GM21360 (cell line): ENCODE measurements at regions not wholly inside any gene's neighbourhood (a gene's known extent, or its start where the extent isn't known, plus 50 kb on each side); places are given as distances from the start of the nearest gene placed in this dataset.
"Not testable (repeated sequence)": the region's sequence is repeated elsewhere in the genome, so short reads cannot be mapped to it uniquely, and the experiment has no call there.

Experiments
- ATAC-seq: cut with Tn5 transposase; IDR thresholded peaks from one replicate; pipeline ENCODE4 v1.9.1; 2021; ENCODE audit warnings: mild to moderate bottlenecking, moderate library complexity; ENCODE audit not compliant: unreplicated experiment

GRCh38 chr5:94027145-94027544 lies 285.7 kb upstream of the POU5F2 start:
- no peak for ATAC-seq

- ATAC-seq, result no peak
These were observed 284.5 kb upstream of the POU5F2 start for GRCh38 chr5:94025788-94026473.

DNA sequence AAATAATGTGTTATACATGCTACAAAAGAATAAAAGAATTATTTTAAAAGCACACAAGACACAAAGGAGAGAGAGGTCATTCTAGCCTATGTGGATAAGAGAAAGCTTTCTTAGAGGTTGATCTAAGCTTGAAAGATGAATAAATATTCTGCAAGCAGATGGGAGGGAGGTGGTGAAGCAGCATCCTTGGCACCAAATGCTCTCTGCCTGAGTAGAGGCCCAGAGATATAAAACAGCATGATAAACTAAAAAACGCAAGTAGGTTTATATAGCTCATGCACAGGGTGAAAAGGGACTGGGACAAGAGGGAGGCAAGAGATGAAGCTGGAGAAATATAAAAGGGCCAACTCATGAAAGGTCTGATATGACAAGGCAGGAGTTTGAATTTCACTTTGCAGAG lies 283.2 kb upstream of the POU5F2 start:
- ATAC-seq, result no peak

- ATAC-seq, result no peak
These were observed 282.7 kb upstream of the POU5F2 start for GRCh38 chr5:94024101-94024500.

- no peak for ATAC-seq
These were observed 279.8 kb upstream of the POU5F2 start for GRCh38 chr5:94021246-94021645.

DNA sequence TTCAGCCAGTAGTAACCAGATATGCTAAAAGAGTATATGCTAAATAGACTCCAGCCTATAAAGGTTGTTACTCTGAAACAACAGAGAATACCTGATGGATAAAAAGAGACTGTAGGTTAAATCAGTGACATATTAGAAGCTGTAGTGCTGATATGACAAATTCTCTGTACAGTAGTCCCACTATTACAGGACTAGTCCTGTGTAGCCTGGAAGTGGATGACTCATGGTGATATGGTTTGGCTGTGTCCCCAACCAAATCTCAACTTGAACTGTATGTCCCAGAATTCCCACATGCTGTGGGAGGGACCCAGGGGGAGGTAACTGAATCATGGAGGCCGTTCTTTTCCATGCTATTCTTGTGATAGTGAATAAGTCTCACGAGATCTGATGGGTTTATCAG lies 276.2 kb upstream of the POU5F2 start:
- no peak for ATAC-seq

GRCh38 chr5:94010814-94011213 lies 269.4 kb upstream of the POU5F2 start:
- no peak for ATAC-seq

DNA sequence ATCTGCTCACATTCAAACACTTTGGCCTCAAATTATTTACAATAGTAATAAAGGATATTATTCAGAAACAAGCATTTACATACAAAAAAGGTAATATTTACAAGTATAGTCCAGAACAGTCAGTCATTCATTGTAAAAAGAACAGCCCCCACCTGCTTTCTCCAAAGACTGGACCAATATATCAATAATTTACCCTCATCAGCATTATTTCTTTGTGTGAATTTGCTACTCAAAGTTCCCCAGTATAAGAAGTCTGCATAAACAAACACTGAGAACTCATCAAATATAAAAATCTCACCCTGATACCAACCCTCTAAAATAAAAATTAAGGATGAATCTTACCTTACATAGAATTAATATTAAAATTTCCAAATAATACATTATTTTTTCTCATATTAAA lies 267.8 kb upstream of the POU5F2 start:
- ATAC-seq, result no peak

DNA sequence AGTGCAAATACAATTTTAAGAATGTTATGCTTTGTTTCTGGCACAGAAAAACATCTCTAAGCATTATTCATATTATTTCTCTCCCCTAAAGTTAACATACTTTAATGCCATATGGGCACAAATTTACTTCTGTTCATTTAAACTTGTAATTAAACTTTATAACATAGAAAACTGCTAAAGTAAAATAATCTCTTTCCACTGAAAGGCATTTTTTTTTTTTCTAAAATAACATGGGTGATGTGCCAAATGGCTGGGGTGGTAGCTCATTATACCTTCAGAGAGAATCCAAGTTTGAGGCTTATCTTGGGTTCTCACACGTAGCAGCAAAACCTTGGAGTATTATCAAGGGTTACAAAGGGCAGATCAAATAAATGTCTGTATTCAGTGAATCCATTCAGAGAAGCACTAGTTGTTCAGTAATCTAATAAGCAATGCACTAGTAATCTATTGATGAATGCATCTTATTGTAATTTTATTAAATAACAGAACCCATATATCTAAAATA lies 257.6 kb upstream of the POU5F2 start:
- no peak for ATAC-seq

DNA sequence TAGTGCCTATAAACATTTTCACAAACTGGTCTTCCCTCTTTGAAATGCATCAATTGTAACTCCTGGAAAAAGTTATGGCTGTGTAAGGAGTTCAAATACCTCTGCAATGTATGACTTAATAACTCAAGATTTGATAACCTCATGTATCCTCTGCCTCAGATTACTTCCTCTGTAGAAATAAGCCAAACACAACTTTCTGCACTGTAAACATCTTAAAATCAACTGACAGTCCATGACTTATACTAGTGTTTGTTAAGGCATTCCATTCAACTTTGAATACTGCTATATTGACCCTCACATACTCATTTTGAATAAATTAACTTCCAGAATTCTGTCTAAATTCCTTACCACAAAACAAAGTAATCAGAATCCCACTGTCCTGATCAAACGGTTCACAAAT lies 256.2 kb upstream of the POU5F2 start:
- ATAC-seq, result no peak

- ATAC-seq, result peak; percentile 73
These were observed 253.8 kb upstream of the POU5F2 start for GRCh38 chr5:93995126-93995621.

DNA sequence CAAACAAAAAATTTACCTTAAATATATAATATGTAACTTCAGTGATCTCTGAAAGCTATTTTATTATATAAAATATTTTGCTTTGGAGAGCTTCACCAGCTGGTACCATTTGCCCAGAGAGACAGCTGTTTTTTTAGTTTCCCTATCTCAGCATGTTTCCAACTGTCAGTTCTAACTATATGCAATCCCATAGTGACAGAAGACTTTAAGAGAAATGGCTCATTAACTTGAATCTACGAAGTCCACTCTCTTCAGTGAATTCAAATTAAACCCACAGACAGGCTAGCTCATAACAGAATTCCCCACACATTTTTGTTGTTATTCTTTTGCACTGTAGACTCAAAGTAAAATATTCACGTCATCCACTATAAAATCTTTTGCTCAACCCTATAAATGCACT lies 251.8 kb upstream of the POU5F2 start:
- ATAC-seq, result no peak

GRCh38 chr5:93990504-93991070 lies 249.2 kb upstream of the POU5F2 start:
- ATAC-seq, result no peak

DNA sequence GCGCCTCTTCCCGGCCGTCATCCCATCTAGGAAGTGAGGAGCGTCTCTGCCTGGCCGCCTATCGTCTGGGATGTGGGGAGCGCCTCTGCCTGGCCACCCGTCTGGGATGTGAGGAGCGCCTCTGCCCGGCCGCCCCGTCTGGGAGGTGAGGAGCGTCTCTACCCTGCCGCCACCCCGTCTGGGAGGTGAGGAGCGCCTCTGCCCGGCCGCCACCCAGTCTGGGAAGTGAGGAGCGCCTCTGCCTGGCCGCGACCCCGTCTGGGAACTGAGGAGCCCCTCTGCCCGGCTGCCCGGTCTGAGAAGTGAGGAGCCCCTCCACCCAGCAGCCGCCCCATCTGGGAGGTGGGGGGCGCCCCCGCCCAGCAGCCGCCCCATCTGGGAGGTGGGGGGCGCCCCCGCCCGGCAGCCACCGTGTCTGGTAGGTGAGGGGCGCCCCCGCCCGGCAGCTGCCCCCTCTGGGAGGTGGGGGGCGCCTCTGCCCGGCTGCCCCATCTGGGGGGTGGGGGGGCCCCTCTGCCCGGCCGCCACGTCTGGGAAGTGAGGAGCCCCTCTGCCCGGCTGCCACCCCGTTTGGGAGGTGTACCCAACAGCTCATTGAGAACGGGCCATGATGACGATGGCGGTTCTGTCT lies 244.7 kb upstream of the POU5F2 start:
- ATAC-seq, result not testable (repeated sequence)

DNA sequence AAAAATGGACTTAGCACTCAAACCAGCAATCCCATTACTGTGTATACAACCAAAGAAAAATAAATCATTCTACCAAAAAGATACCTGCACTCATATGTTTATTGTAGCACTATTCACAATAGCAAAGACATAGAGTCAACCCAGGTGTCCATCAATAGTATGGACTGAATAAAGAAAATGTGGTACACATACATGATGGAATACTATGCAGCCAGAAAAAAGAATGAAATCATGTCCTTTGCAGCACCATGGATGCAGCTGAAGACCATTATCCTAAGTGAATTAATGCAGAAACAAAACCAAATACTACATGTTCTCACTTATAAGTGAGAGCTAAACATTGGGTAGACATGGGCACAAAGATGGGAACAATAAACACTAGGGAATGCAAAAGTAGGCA lies 236.8 kb upstream of the POU5F2 start:
- no peak for ATAC-seq

DNA sequence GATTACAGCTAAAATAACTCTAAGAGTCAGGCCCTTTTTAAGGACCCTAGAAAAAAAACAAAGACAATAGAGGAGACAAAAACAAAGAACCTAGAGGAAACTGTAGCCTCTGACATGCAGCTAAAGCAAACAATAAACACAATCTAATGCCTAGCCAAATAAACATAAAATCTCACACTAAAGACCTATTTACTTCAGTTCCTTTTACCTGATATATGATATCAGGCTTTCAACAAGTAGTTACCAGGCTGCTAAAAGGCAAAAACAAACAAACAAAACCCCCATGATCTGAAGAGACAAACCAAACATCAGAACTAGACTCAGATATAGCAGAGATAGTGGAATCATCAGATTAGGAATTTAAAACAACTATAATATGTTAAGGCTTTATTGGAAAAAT lies 226.5 kb upstream of the POU5F2 start:
- ATAC-seq, result no peak

DNA sequence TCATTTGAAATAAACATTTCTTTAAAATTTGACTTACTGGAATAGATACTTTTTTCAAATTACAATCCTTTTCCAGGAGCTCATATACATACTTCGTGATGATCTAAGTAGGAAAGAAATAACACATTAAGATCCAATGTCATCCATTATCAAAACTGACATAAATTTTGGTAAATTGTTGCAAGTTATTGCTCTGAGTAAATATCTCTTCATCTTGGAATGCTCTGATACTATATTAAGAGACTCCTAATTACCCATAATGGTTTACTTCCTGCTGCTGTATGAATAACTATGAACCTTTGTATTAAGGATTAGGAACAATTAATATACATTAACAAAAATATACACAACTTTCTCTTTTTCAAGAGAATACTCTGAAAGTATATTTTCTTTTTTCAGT lies 223.0 kb upstream of the POU5F2 start:
- no peak for ATAC-seq

- no peak for ATAC-seq
These were observed 218.6 kb upstream of the POU5F2 start for GRCh38 chr5:93960042-93960441.

GRCh38 chr5:93956006-93956405 lies 214.6 kb upstream of the POU5F2 start:
- no peak for ATAC-seq

DNA sequence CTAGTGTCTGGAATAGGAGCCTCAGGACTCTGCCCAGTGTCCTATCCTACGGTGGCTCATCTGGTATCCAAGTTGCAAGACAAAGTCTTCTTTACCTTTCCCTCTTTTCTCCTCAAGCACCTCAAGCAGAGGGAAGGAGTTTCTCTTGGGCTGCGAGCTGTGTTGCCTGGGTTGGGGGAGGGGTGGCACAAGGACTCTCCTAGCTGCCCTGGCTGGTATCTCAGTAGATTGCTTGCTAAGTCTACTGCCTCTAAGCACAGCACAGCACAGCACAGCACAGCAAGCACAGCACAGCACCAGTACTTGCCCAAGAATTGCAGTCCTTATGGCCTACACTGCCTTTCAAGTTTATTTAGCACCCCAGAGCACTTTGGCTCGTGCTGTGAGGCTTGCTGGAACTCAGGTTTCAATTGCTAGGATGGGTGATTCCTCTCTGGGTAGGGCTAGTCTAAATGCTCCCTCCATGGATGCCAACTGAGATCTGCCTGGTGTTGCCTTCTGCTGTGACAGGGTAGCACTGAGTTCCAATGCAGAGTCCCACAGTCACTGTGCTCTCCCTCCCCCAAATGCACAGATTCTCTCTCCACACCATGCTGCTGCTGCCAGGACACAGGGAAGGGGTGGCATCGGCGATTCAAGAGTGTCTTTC lies 213.1 kb upstream of the POU5F2 start:
- no peak for ATAC-seq

DNA sequence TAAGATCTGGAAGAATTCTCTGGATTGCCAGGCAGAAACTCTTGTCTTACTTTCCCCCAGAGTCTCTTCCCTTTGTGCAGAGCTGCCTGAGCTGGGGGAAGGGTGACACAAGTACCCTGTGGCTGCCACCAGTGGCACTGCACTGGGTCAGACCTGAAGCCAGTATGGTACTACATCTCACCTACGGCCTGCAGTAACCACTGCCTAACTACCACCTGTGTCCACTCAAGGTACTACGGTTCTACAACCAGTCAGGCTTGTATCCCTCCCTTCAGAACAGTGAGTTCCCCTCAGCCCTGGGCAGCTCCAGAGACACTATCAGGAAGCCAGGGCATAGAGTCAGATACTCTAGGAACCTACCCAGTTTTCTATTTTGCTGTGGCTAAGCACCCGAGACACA lies 212.0 kb upstream of the POU5F2 start:
- ATAC-seq, result no peak

DNA sequence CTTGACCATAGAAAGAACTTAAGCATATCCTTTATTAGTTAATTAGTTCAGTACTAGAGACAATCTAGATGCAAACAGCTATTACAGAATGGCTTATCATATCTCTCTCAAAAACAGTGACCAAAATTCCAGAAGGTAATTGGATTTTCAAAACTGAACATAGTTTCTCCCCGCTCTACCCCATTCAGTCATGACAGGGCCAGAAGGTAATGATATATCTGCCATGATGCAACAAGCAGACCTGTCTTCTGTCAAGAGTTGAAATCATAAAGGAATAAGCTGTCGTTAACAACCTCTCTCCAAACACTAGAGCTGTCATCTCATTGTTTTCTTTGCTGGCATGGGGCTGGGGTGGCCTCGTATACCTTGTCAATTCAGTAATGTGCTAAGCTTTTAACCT lies 200.5 kb upstream of the POU5F2 start:
- no peak for ATAC-seq
